Testis (tissue), 2 donors: ENCODE measurements at regions not wholly inside any gene's neighbourhood (a gene's known extent, or its start where the extent isn't known, plus 50 kb on each side); places are given as distances from the start of the nearest gene placed in this dataset.

Experiments
- CTCF ChIP-seq, 3 experiments: fragments of 450-650 bp in 2 of 3; fragments of 200-600 bp in 1 of 3; sonication (generic) in 1 of 3; IDR thresholded peaks; one replicate each; pipeline ENCODE4 v1.5.1; 2016 to 2019; ENCODE audit warnings: antibody characterized with exemption in 3 of 3, mild to moderate bottlenecking in 2 of 3, moderate library complexity in 1 of 3
- POLR2A ChIP-seq: fragments of 450-650 bp; IDR thresholded peaks from one replicate; pipeline ENCODE4 v1.6.1; 2017; ENCODE audit warnings: antibody characterized with exemption, mild to moderate bottlenecking, moderate library complexity

GRCh38 chr7:96832092-96832662 is 122.5 kb upstream of the SEM1 start:
- TF ChIP-seq CTCF (IDR thresholded peaks at IDR 0.05) (no peak), POLR2A (no peak)
